ENCODE measurements at regions not wholly inside any gene's neighbourhood (a gene's known extent, or its start where the extent isn't known, plus 50 kb on each side); places are given as distances from the start of the nearest gene placed in this dataset.
A peak's percentile ranks its signal among the peaks of the same experiment; 100 is the strongest.

GRCh38 chr1:25037174-25038074 lies 107.3 kb upstream of the RUNX3 start:
- peak; percentile 59 for TF ChIP-seq CTCF (IDR thresholded peaks at IDR 0.05)
- Mint-ChIP-seq H3K4me1 (ENCODE audit: unreplicated experiment) (peaks cover 16% of the 10 kb centered on the region), H3K36me3 (ENCODE audit: unreplicated experiment) (no peaks in the 10 kb centered on the region), H3K27ac (ENCODE audit: unreplicated experiment) (no peak overlapping the region), H3K4me3 (ENCODE audit: unreplicated experiment) (no peak overlapping the region), H3K9me3 (ENCODE audit: unreplicated experiment) (no peaks in the 10 kb centered on the region), H3K27me3 (ENCODE audit: unreplicated experiment) (peaks cover 30% of the 10 kb centered on the region)
- no peak for DNase-seq (ENCODE audit: extremely low spot score, unreplicated experiment)

- peaks cover 19% of the 10 kb centered on the region for H3K27me3 Mint-ChIP-seq (ENCODE audit: unreplicated experiment)
- H3K36me3 Mint-ChIP-seq (ENCODE audit: unreplicated experiment): no peaks in the 10 kb centered on the region
- no peak for TF ChIP-seq CTCF (IDR thresholded peaks at IDR 0.05)
- no peak overlapping the region for H3K27ac Mint-ChIP-seq (ENCODE audit: unreplicated experiment)
- DNase-seq (ENCODE audit: extremely low spot score, unreplicated experiment): no peak
- H3K9me3 Mint-ChIP-seq (ENCODE audit: unreplicated experiment): no peaks in the 10 kb centered on the region
- H3K4me1 Mint-ChIP-seq (ENCODE audit: unreplicated experiment): peaks cover 27% of the 10 kb centered on the region
- no peak overlapping the region for H3K4me3 Mint-ChIP-seq (ENCODE audit: unreplicated experiment)
Observed at GRCh38 chr1:25036117-25036546, 106.1 kb upstream of the RUNX3 start.

GRCh38 chr1:25035523-25036116 lies 105.5 kb upstream of the RUNX3 start:
- no peak overlapping the region for H3K4me3 Mint-ChIP-seq (ENCODE audit: unreplicated experiment)
- H3K4me1 Mint-ChIP-seq (ENCODE audit: unreplicated experiment): peaks cover 29% of the 10 kb centered on the region
- H3K36me3 Mint-ChIP-seq (ENCODE audit: unreplicated experiment): no peaks in the 10 kb centered on the region
- no peak for DNase-seq (ENCODE audit: extremely low spot score, unreplicated experiment)
- no peak overlapping the region for H3K27ac Mint-ChIP-seq (ENCODE audit: unreplicated experiment)
- TF ChIP-seq CTCF (IDR thresholded peaks at IDR 0.05): no peak
- peaks cover 14% of the 10 kb centered on the region for H3K27me3 Mint-ChIP-seq (ENCODE audit: unreplicated experiment)
- no peaks in the 10 kb centered on the region for H3K9me3 Mint-ChIP-seq (ENCODE audit: unreplicated experiment)

GRCh38 chr1:25034736-25035522 lies 104.9 kb upstream of the RUNX3 start:
- H3K36me3 Mint-ChIP-seq (ENCODE audit: unreplicated experiment): no peaks in the 10 kb centered on the region
- no peaks in the 10 kb centered on the region for H3K9me3 Mint-ChIP-seq (ENCODE audit: unreplicated experiment)
- H3K27me3 Mint-ChIP-seq (ENCODE audit: unreplicated experiment): peaks cover 12% of the 10 kb centered on the region
- no peak for TF ChIP-seq CTCF (IDR thresholded peaks at IDR 0.05)
- H3K4me3 Mint-ChIP-seq (ENCODE audit: unreplicated experiment): no peak overlapping the region
- DNase-seq (ENCODE audit: extremely low spot score, unreplicated experiment): no peak
- H3K4me1 Mint-ChIP-seq (ENCODE audit: unreplicated experiment): peaks cover 29% of the 10 kb centered on the region
- no peak overlapping the region for H3K27ac Mint-ChIP-seq (ENCODE audit: unreplicated experiment)

Data from osteocyte (in vitro differentiated cells).